K562 (cell line): ENCODE measurements at regions not wholly inside any gene's neighbourhood (a gene's known extent, or its start where the extent isn't known, plus 50 kb on each side); places are given as distances from the start of the nearest gene placed in this dataset.

Source experiments
- BCOR ChIP-seq: fragments of 450-650 bp; IDR thresholded peaks from 2 replicates; pipeline ENCODE4 v1.6.1; 2016
- CHAMP1 ChIP-seq: fragments of 450-650 bp; IDR thresholded peaks from 2 replicates; pipeline ENCODE4 v1.6.1; 2016; ENCODE audit warnings: mild to moderate bottlenecking
- CHD4 ChIP-seq: fragments of 200-600 bp; sonication (generic); IDR thresholded peaks from 3 replicates; pipeline ENCODE4 v1.6.1; 2012; ENCODE audit warnings: low read depth, mild to moderate bottlenecking, mixed read lengths, low read length, inconsistent platforms; ENCODE audit not compliant: insufficient read depth, insufficient replicate concordance, poor library complexity, severe bottlenecking
- DLX4 ChIP-seq: fragments of 250-450 bp; sonication (Bioruptor Pico); IDR thresholded peaks from 2 replicates; pipeline ENCODE4 v1.6.1; 2021; ENCODE audit warnings: mild to moderate bottlenecking
- DPF2 ChIP-seq: fragments of 450-650 bp; IDR thresholded peaks from 2 replicates; pipeline ENCODE4 v1.6.1; 2016
- FOSL1 ChIP-seq: fragments of 200-800 bp; sonication (Bioruptor generic); conservative IDR thresholded peaks from 2 replicates; pipeline ENCODE4 v1.6.1; 2016; ENCODE audit warnings: missing genetic modification characterization, missing compliant biosample characterization
- HDAC2 ChIP-seq: fragments of 450-650 bp; IDR thresholded peaks from 2 replicates; pipeline ENCODE4 v1.6.1; 2016; ENCODE audit warnings: mild to moderate bottlenecking
- HDAC3 ChIP-seq: fragments of 450-650 bp; IDR thresholded peaks from 2 replicates; pipeline ENCODE4 v1.6.1; 2018; ENCODE audit warnings: borderline replicate concordance, mild to moderate bottlenecking, moderate library complexity; ENCODE audit not compliant: partially characterized antibody
- NCOA4 ChIP-seq: fragments of 450-650 bp; IDR thresholded peaks from 2 replicates; pipeline ENCODE4 v1.6.1; 2018; ENCODE audit warnings: mild to moderate bottlenecking; ENCODE audit not compliant: partially characterized antibody
- NFE2 ChIP-seq: IDR thresholded peaks from 2 replicates; pipeline ENCODE4 v1.6.1; 2014; ENCODE audit warnings: antibody characterized with exemption, low read depth
- RAD51 ChIP-seq: fragments of 450-650 bp; IDR thresholded peaks from 2 replicates; pipeline ENCODE4 v1.7.1; 2016; ENCODE audit warnings: low read depth, mild to moderate bottlenecking, borderline replicate concordance
- SMARCE1 ChIP-seq: fragments of 450-650 bp; IDR thresholded peaks from 2 replicates; pipeline ENCODE4 v1.7.1; 2016; ENCODE audit warnings: mild to moderate bottlenecking
- TOE1 ChIP-seq, 2 experiments: fragments of 450-650 bp in 1 of 2; sonication (generic) in 1 of 2; formaldehyde crosslinking in 1 of 2; IDR thresholded peaks; 2 replicates each; pipeline versions ENCODE4 v1.7.1 to v1.8.0; 2016 to 2022; ENCODE audit warnings: borderline replicate concordance in 2 of 2, mild to moderate bottlenecking in 2 of 2, antibody characterized with exemption in 1 of 2, inconsistent platforms in 1 of 2, low read depth in 1 of 2, missing genetic modification reagents in 1 of 2, moderate library complexity in 1 of 2
- TSC22D4 ChIP-seq: fragments of 450-650 bp; IDR thresholded peaks from 2 replicates; pipeline ENCODE4 v1.6.1; 2016; ENCODE audit warnings: missing genetic modification characterization, missing biosample characterization, control low read depth
- ZNF224 ChIP-seq: sonication (generic); formaldehyde crosslinking; IDR thresholded peaks from 2 replicates; pipeline ENCODE4 v1.8.0; 2022; ENCODE audit warnings: mild to moderate bottlenecking, missing genetic modification reagents
- ZNF232 ChIP-seq: sonication (generic); formaldehyde crosslinking; IDR thresholded peaks from 2 replicates; pipeline ENCODE4 v1.8.0; 2022; ENCODE audit warnings: mild to moderate bottlenecking, missing genetic modification reagents
- ZNF586 ChIP-seq: fragments of 450-650 bp; formaldehyde crosslinking; conservative IDR thresholded peaks from 2 replicates; pipeline ENCODE4 v1.4.0; 2020; ENCODE audit warnings: mild to moderate bottlenecking, moderate library complexity
- ZNF644 ChIP-seq: fragments of 200-800 bp; sonication (Bioruptor generic); IDR thresholded peaks from 2 replicates; pipeline ENCODE4 v1.6.1; 2016; ENCODE audit warnings: low read depth, missing genetic modification characterization, missing compliant biosample characterization
- ZNF668 ChIP-seq: fragments of 250-450 bp; sonication (Bioruptor Pico); IDR thresholded peaks from 2 replicates; pipeline ENCODE4 v1.8.0; 2022; ENCODE audit warnings: mild to moderate bottlenecking, inconsistent platforms
- TF ChIP-seq, protein P1 (sequence below): fragments of 450-650 bp; formaldehyde crosslinking; IDR thresholded peaks from 2 replicates; pipeline ENCODE4 v1.4.0; 2020; ENCODE audit warnings: mild to moderate bottlenecking, moderate library complexity
- TF ChIP-seq, protein P2 (sequence below), 2 experiments: IDR thresholded peaks; 2 replicates each; pipeline ENCODE4 v1.6.1; 2011; ENCODE audit warnings: borderline replicate concordance in 1 of 2, control low read depth in 1 of 2, low read depth in 1 of 2, low read length in 1 of 2, mild to moderate bottlenecking in 1 of 2, mixed read lengths in 1 of 2, moderate library complexity in 1 of 2; ENCODE audit not compliant: insufficient read depth in 1 of 2, insufficient read length in 1 of 2, poor library complexity in 1 of 2, severe bottlenecking in 1 of 2; ENCODE audit errors: extremely low read depth in 1 of 2

GRCh38 chr20:4082406-4083097 is 66.1 kb upstream of the SMOX start (continued):
- TF ChIP-seq TOE1 (IDR thresholded peaks at IDR 0.05; ENCODE audit: borderline replicate concordance) (0 out of 2 replicates have a peak, but pooled peaks have one; percentile 25), TOE1 (CRISPR knock-in tag; IDR thresholded peaks at IDR 0.05; ENCODE audit: borderline replicate concordance, low read depth) (no peak), DPF2 (peak; percentile 77), RAD51 (peak; percentile 33; the same call in 1 of the 2 replicates), ZNF586 (CRISPR knock-in tag) (no peak), HDAC3 (no peak), SMARCE1 (peak; percentile 63; the same call in 1 of the 2 replicates), CHAMP1 (no peak), DLX4 (CRISPR knock-in tag) (no peak), NFE2 (peak; percentile 50; the same call in 1 of the 2 replicates), FOSL1 (tag) (peak; percentile 91), BCOR (0 out of 2 replicates have a peak, but pooled peaks have one; percentile 28), HDAC2 (peak; percentile 74; the same call in 1 of the 2 replicates), NCOA4 (no peak), ZNF224 (CRISPR knock-in tag) (no peak), CHD4 (no peak), ZNF644 (tag) (0 out of 2 replicates have a peak, but pooled peaks have one; percentile 3), TSC22D4 (tag) (no peak), ZNF668 (CRISPR knock-in tag) (no peak), ZNF232 (CRISPR knock-in tag) (no peak)
- TF ChIP-seq, protein P1, sequence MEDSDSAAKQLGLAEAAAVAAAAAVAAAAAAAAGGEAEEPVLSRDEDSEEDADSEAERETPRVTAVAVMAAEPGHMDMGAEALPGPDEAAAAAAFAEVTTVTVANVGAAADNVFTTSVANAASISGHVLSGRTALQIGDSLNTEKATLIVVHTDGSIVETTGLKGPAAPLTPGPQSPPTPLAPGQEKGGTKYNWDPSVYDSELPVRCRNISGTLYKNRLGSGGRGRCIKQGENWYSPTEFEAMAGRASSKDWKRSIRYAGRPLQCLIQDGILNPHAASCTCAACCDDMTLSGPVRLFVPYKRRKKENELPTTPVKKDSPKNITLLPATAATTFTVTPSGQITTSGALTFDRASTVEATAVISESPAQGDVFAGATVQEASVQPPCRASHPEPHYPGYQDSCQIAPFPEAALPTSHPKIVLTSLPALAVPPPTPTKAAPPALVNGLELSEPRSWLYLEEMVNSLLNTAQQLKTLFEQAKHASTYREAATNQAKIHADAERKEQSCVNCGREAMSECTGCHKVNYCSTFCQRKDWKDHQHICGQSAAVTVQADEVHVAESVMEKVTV = no peak
- TF ChIP-seq, protein P2, sequence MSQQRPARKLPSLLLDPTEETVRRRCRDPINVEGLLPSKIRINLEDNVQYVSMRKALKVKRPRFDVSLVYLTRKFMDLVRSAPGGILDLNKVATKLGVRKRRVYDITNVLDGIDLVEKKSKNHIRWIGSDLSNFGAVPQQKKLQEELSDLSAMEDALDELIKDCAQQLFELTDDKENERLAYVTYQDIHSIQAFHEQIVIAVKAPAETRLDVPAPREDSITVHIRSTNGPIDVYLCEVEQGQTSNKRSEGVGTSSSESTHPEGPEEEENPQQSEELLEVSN (IDR thresholded peaks at IDR 0.05; ENCODE audit: borderline replicate concordance in 1 of 2, extremely low read depth in 1 of 2, insufficient read depth in 1 of 2, insufficient read length in 1 of 2, low read depth in 1 of 2, low read length in 1 of 2, poor library complexity in 1 of 2, severe bottlenecking in 1 of 2) = peak in 1 of 2 experiments; percentile 38
